Natural killer cell (primary cell): ENCODE measurements at regions not wholly inside any gene's neighbourhood (a gene's known extent, or its start where the extent isn't known, plus 50 kb on each side); places are given as distances from the start of the nearest gene placed in this dataset.

Source experiments
- ATAC-seq, 3 donors: fragments of 150-1000 bp in 2 of 3; fragments of 200-7000 bp in 1 of 3; cut with Tn5 transposase; 1 replicate in 1 of 3; 2 replicates in 2 of 3; pipeline ENCODE4 v1.10.0; 2021; ENCODE audit warnings: mild to moderate bottlenecking in 2 of 3, moderate library complexity in 2 of 3
- DNase-seq, 2 donors: peaks; one replicate each; pipeline versions ENCODE4 v3.0.0 to v3.0.0-alpha.2; 2013 to 2021; ENCODE audit warnings: mixed read lengths in 1 of 2
- H3K27ac ChIP-seq: one replicate; pipeline ENCODE4 v1.5.1; 2013; ENCODE audit warnings: mild to moderate bottlenecking, low read length
- H3K27me3 ChIP-seq: one replicate; pipeline ENCODE4 v1.6.1; 2013; ENCODE audit warnings: low read length; ENCODE audit not compliant: control insufficient read depth, insufficient read depth
- H3K36me3 ChIP-seq: one replicate; pipeline ENCODE4 v1.6.1; 2013; ENCODE audit warnings: low read length; ENCODE audit not compliant: control insufficient read depth, insufficient read depth
- H3K4me1 ChIP-seq: one replicate; pipeline ENCODE4 v1.6.1; 2013; ENCODE audit warnings: low read length; ENCODE audit not compliant: control insufficient read depth, insufficient read depth
- H3K4me3 ChIP-seq: one replicate; pipeline ENCODE4 v1.5.1; 2013; ENCODE audit warnings: low read length
- H3K9me3 ChIP-seq: one replicate; pipeline ENCODE4 v1.6.1; 2013; ENCODE audit warnings: low read length; ENCODE audit not compliant: control insufficient read depth, insufficient read depth
- H3K27ac Mint-ChIP-seq, 2 donors: one replicate each; pipeline ENCODE4 v1.8.0; 2022; ENCODE audit warnings: mild to moderate bottlenecking in 2 of 2, mixed read lengths in 2 of 2, moderate library complexity in 1 of 2
- H3K27me3 Mint-ChIP-seq, 2 donors: one replicate each; pipeline ENCODE4 v1.8.0; 2022; ENCODE audit warnings: low read depth in 2 of 2, mixed read lengths in 2 of 2
- H3K36me3 Mint-ChIP-seq: one replicate; pipeline ENCODE4 v1.8.0; 2022; ENCODE audit warnings: mixed read lengths
- H3K4me1 Mint-ChIP-seq, 2 donors: one replicate each; pipeline ENCODE4 v1.8.0; 2022; ENCODE audit warnings: mixed read lengths in 2 of 2
- H3K4me3 Mint-ChIP-seq: one replicate; pipeline ENCODE4 v1.8.0; 2022; ENCODE audit warnings: mild to moderate bottlenecking, moderate library complexity, mixed read lengths
- H3K9me3 Mint-ChIP-seq, 2 donors: one replicate each; pipeline ENCODE4 v1.8.0; 2022; ENCODE audit warnings: mixed read lengths in 2 of 2
- CTCF ChIP-seq: fragments of 200-600 bp; IDR thresholded peaks from one replicate; pipeline ENCODE4 v1.8.0; 2022; ENCODE audit warnings: antibody characterized with exemption
- WGBS: methylation state at CpG from one replicate; pipeline ENCODE4 v1.1.7; 2013; ENCODE audit warnings: missing lambda C conversion rate; ENCODE audit not compliant: insufficient coverage; 5-methylcytosine and 5-hydroxymethylcytosine counted together
- intact Hi-C: fragments of 100-400 bp; cut with micrococcal nuclease; formaldehyde crosslinking; loops from one replicate; pipeline ENCODE4 v1.14.2; 2022

GRCh38 chrX:123064053-123064452 is 120.0 kb upstream of the GRIA3 start:
- Mint-ChIP-seq H3K36me3 (no peaks in the 10 kb centered on the region), H3K9me3 (peaks cover 3 to 10% of the 10 kb centered on the region in 2 donors), H3K27me3 (no peaks in the 10 kb centered on the region), H3K4me1 (no peaks in the 10 kb centered on the region), H3K4me3 (no peak overlapping the region), H3K27ac (no peak overlapping the region)
- DNase-seq (no peak), ATAC-seq (no peak)
- no peak for TF ChIP-seq CTCF
- H3K36me3 ChIP-seq: no peaks in the 10 kb centered on the region
- intact Hi-C loops: no loop called here
- H3K27me3 ChIP-seq: no peaks in the 10 kb centered on the region
- no peak overlapping the region for H3K4me3 ChIP-seq
- no peaks in the 10 kb centered on the region for H3K9me3 ChIP-seq
- H3K4me1 ChIP-seq: no peaks in the 10 kb centered on the region
- no peak overlapping the region for H3K27ac ChIP-seq

- Mint-ChIP-seq H3K27me3 (no peaks in the 10 kb centered on the region), H3K36me3 (no peaks in the 10 kb centered on the region), H3K4me3 (no peak overlapping the region), H3K4me1 (no peaks in the 10 kb centered on the region), H3K9me3 (peaks cover 2% of the 10 kb centered on the region in 2 donors), H3K27ac (no peak overlapping the region)
- no peaks in the 10 kb centered on the region for H3K9me3 ChIP-seq
- DNase-seq (no peak), ATAC-seq (no peak)
- WGBS: 79% methylated on average over 2 of the region's 3 CpGs
- no peak for TF ChIP-seq CTCF
- no peak overlapping the region for H3K27ac ChIP-seq
- no peaks in the 10 kb centered on the region for H3K4me1 ChIP-seq
- no peak overlapping the region for H3K4me3 ChIP-seq
- H3K36me3 ChIP-seq: no peaks in the 10 kb centered on the region
- no peaks in the 10 kb centered on the region for H3K27me3 ChIP-seq
- intact Hi-C loops: no loop called here
These were observed 111.2 kb upstream of the GRIA3 start for GRCh38 chrX:123072686-123073385.

- H3K9me3 Mint-ChIP-seq: peaks cover 2% of the 10 kb centered on the region in 2 donors
- H3K27me3 Mint-ChIP-seq: no peaks in the 10 kb centered on the region
- WGBS: 65% methylated on average over 2 of the region's 4 CpGs
- ATAC-seq (no peak), DNase-seq (no peak)
- H3K4me1 Mint-ChIP-seq: no peaks in the 10 kb centered on the region
- Histone ChIP-seq H3K9me3 (no peaks in the 10 kb centered on the region), H3K27me3 (no peaks in the 10 kb centered on the region), H3K27ac (no peak overlapping the region), H3K4me3 (no peak overlapping the region), H3K36me3 (no peaks in the 10 kb centered on the region), H3K4me1 (no peaks in the 10 kb centered on the region)
- no peak overlapping the region for H3K27ac Mint-ChIP-seq
- TF ChIP-seq CTCF: no peak
- no peaks in the 10 kb centered on the region for H3K36me3 Mint-ChIP-seq
- no peak overlapping the region for H3K4me3 Mint-ChIP-seq
- intact Hi-C loops: no loop called here
These were observed 108.0 kb upstream of the GRIA3 start for GRCh38 chrX:123075947-123076561.

- H3K27me3 Mint-ChIP-seq: no peaks in the 10 kb centered on the region
- intact Hi-C loops: no loop called here
These were observed 106.4 kb upstream of the GRIA3 start for GRCh38 chrX:123077631-123078030.

More at GRCh38 chrX:123077631-123078030, 106.4 kb upstream of the GRIA3 start:
- Histone ChIP-seq H3K36me3 (no peaks in the 10 kb centered on the region), H3K4me1 (no peaks in the 10 kb centered on the region), H3K27me3 (no peaks in the 10 kb centered on the region), H3K9me3 (no peaks in the 10 kb centered on the region), H3K4me3 (no peak overlapping the region), H3K27ac (no peak overlapping the region)
- Mint-ChIP-seq H3K9me3 (peaks cover 2% of the 10 kb centered on the region in 2 donors), H3K4me1 (no peaks in the 10 kb centered on the region), H3K27ac (no peak overlapping the region), H3K36me3 (no peaks in the 10 kb centered on the region), H3K4me3 (no peak overlapping the region)
- ATAC-seq (no peak), DNase-seq (no peak)
- no peak for TF ChIP-seq CTCF
